ENCODE measurements at regions not wholly inside any gene's neighbourhood (a gene's known extent, or its start where the extent isn't known, plus 50 kb on each side); places are given as distances from the start of the nearest gene placed in this dataset.

- in situ Hi-C loops (cut with HindIII; ENCODE audit: low sequenced_read_pairs) = no loop called here
These were observed 894.9 kb downstream of the VRK1 start for GRCh38 chr14:97692084-97692483.

GRCh38 chr14:97695456-97695981 lies 898.3 kb downstream of the VRK1 start:
- in situ Hi-C loops (cut with HindIII; ENCODE audit: low sequenced_read_pairs) = no loop called here

- in situ Hi-C loops (cut with HindIII; ENCODE audit: low sequenced_read_pairs) = no loop called here
These were observed 900.6 kb downstream of the VRK1 start for GRCh38 chr14:97697772-97698171.

GRCh38 chr14:97699026-97699425 lies 901.8 kb downstream of the VRK1 start:
- in situ Hi-C loops (cut with HindIII; ENCODE audit: low sequenced_read_pairs) = no loop called here

- in situ Hi-C loops (cut with HindIII; ENCODE audit: low sequenced_read_pairs) = loop anchor here (5.0 kb wide), 1 partner anchor 66 kb away; no protein-coding TSS in a partner anchor
These were observed 906.0 kb downstream of the VRK1 start for GRCh38 chr14:97703006-97703760.

GRCh38 chr14:97704316-97704885 lies 907.2 kb downstream of the VRK1 start:
- in situ Hi-C loops (cut with HindIII; ENCODE audit: low sequenced_read_pairs) = loop anchor here (5.0 kb wide), 1 partner anchor 67 kb away; no protein-coding TSS in a partner anchor

- in situ Hi-C loops (cut with HindIII; ENCODE audit: low sequenced_read_pairs) = no loop called here
These were observed 907.9 kb downstream of the VRK1 start for GRCh38 chr14:97705107-97705506.

GRCh38 chr14:97705976-97706375 lies 908.8 kb downstream of the VRK1 start:
- in situ Hi-C loops (cut with HindIII; ENCODE audit: low sequenced_read_pairs) = no loop called here

GRCh38 chr14:97706819-97707218 lies 909.6 kb downstream of the VRK1 start:
- in situ Hi-C loops (cut with HindIII; ENCODE audit: low sequenced_read_pairs) = no loop called here

- in situ Hi-C loops (cut with HindIII; ENCODE audit: low sequenced_read_pairs) = no loop called here
These were observed 910.4 kb downstream of the VRK1 start for GRCh38 chr14:97707603-97708002.

GRCh38 chr14:97709552-97709951 lies 912.4 kb downstream of the VRK1 start:
- in situ Hi-C loops (cut with HindIII; ENCODE audit: low sequenced_read_pairs) = no loop called here

- in situ Hi-C loops (cut with HindIII; ENCODE audit: low sequenced_read_pairs) = no loop called here
These were observed 913.5 kb downstream of the VRK1 start for GRCh38 chr14:97710726-97711125.

GRCh38 chr14:97712471-97712870 lies 915.3 kb downstream of the VRK1 start:
- in situ Hi-C loops (cut with HindIII; ENCODE audit: low sequenced_read_pairs) = no loop called here

GRCh38 chr14:97713023-97713422 lies 915.8 kb downstream of the VRK1 start:
- in situ Hi-C loops (cut with HindIII; ENCODE audit: low sequenced_read_pairs) = no loop called here

GRCh38 chr14:97718886-97719442 lies 921.8 kb downstream of the VRK1 start:
- in situ Hi-C loops (cut with HindIII; ENCODE audit: low sequenced_read_pairs) = no loop called here

GRCh38 chr14:97719931-97720330 lies 922.7 kb downstream of the VRK1 start:
- in situ Hi-C loops (cut with HindIII; ENCODE audit: low sequenced_read_pairs) = no loop called here

- in situ Hi-C loops (cut with HindIII; ENCODE audit: low sequenced_read_pairs) = no loop called here
These were observed 926.2 kb downstream of the VRK1 start for GRCh38 chr14:97723351-97723750.

- in situ Hi-C loops (cut with HindIII; ENCODE audit: low sequenced_read_pairs) = no loop called here
These were observed 926.6 kb downstream of the VRK1 start for GRCh38 chr14:97723819-97724218.

- in situ Hi-C loops (cut with HindIII; ENCODE audit: low sequenced_read_pairs) = no loop called here
These were observed 927.1 kb downstream of the VRK1 start for GRCh38 chr14:97724265-97724731.

GRCh38 chr14:97726676-97727075 lies 929.5 kb downstream of the VRK1 start:
- in situ Hi-C loops (cut with HindIII; ENCODE audit: low sequenced_read_pairs) = no loop called here

- in situ Hi-C loops (cut with HindIII; ENCODE audit: low sequenced_read_pairs) = no loop called here
These were observed 933.5 kb downstream of the VRK1 start for GRCh38 chr14:97730706-97731105.

- in situ Hi-C loops (cut with HindIII; ENCODE audit: low sequenced_read_pairs) = no loop called here
These were observed 934.6 kb downstream of the VRK1 start for GRCh38 chr14:97731800-97732199.
